K562 (cell line): ENCODE measurements at regions not wholly inside any gene's neighbourhood (a gene's known extent, or its start where the extent isn't known, plus 50 kb on each side); places are given as distances from the start of the nearest gene placed in this dataset.

Experiments used
- ATAC-seq: fragments of 200-7000 bp; cut with Tn5 transposase; 3 replicates; pipeline ENCODE4 v1.9.1; 2020; ENCODE audit warnings: moderate library complexity
- BruUV-seq: library from RNA; stranded (reverse); fragments of 400-500 nt; replicated peaks from 2 replicates; lab custom pipeline; 2021; lab: Mats Ljungman, UMichigan
- CTCF ChIA-PET: fragments of 300-600 bp; formaldehyde crosslinking; extraction: SDS; loops from one replicate; lab custom pipeline; 2021; ENCODE audit warnings: low intra/inter-chr PET ratio; lab: Yijun Ruan, JAX
- POLR2A ChIA-PET: fragments of 300-600, 350-650 bp; sonication (Branson Sonifier 250); formaldehyde crosslinking; extraction: SDS; loops from one replicate; lab custom pipeline; 2021; ENCODE audit warnings: antibody characterized with exemption, inconsistent platforms; lab: Yijun Ruan, JAX
- DNase-seq, 4 experiments: peaks; one replicate each; pipeline versions ENCODE4 v3.0.0 to v3.0.0-alpha.2; 2011 to 2018; ENCODE audit warnings: low spot score in 3 of 4, mixed read lengths in 3 of 4; ENCODE audit errors: extremely low read depth in 1 of 4
- FAIRE-seq: peaks from 2 replicates; lab custom pipeline; 2011; peaks lifted over from hg19 to GRCh38; lab: Jason Lieb, UNC
- H2AFZ ChIP-seq: 2 replicates; pipeline ENCODE4 v1.6.0; 2011; ENCODE audit warnings: low read depth, low read length, control low read depth, inconsistent platforms
- H3K27ac ChIP-seq: fragments of 200-600 bp; 3 replicates; pipeline ENCODE4 v1.8.0; 2011; ENCODE audit warnings: low read depth, mild to moderate bottlenecking, control low read depth, inconsistent platforms, low read length, moderate library complexity, mixed read lengths; ENCODE audit errors: extremely low read depth
- H3K27me3 ChIP-seq, 2 experiments: fragments of 300-600 bp in 1 of 2; 2 replicates in 1 of 2; 3 replicates in 1 of 2; pipeline versions ENCODE4 v1.6.0 to v1.8.0; 2011; ENCODE audit warnings: inconsistent platforms in 2 of 2, low read length in 2 of 2, mild to moderate bottlenecking in 1 of 2, mixed read lengths in 1 of 2, moderate library complexity in 1 of 2; ENCODE audit not compliant: control insufficient read depth in 2 of 2, insufficient read depth in 2 of 2
- H3K36me3 ChIP-seq: fragments of 300-600 bp; 3 replicates; pipeline ENCODE4 v1.8.0; 2011; ENCODE audit warnings: mild to moderate bottlenecking, low read length, inconsistent platforms; ENCODE audit not compliant: control insufficient read depth, insufficient read depth
- H3K4me1 ChIP-seq, 2 experiments: fragments of 200-600 bp in 1 of 2; replicated peaks in 1 of 2; 2 replicates in 1 of 2; 3 replicates in 1 of 2; pipeline versions ENCODE4 v1.5.1 to v1.8.0; 2011; ENCODE audit warnings: inconsistent platforms in 2 of 2, low read length in 2 of 2, mild to moderate bottlenecking in 1 of 2, mixed read lengths in 1 of 2, moderate library complexity in 1 of 2; ENCODE audit not compliant: control insufficient read depth in 2 of 2, insufficient read depth in 2 of 2
- H3K4me2 ChIP-seq: 2 replicates; pipeline ENCODE4 v1.6.1; 2011; ENCODE audit warnings: low read length, control low read depth, inconsistent platforms, mixed read lengths; ENCODE audit not compliant: insufficient read depth
- H3K4me3 ChIP-seq: fragments of 200-600 bp; sonication (generic), shearing (Covaris generic); 2 replicates; pipeline ENCODE4 v1.5.1; 2016; ENCODE audit warnings: control low read depth, inconsistent platforms
- H3K79me2 ChIP-seq: fragments of 200-600 bp; 3 replicates; pipeline ENCODE4 v1.8.0; 2011; ENCODE audit warnings: low read length, inconsistent platforms; ENCODE audit not compliant: control insufficient read depth, insufficient read depth
- H3K9ac ChIP-seq, 2 experiments: 2 replicates each; pipeline versions ENCODE4 v1.6.0 to v1.6.1; 2011; ENCODE audit warnings: low read depth in 2 of 2, low read length in 2 of 2, control low read depth in 1 of 2, inconsistent platforms in 1 of 2, mild to moderate bottlenecking in 1 of 2, mixed read lengths in 1 of 2; ENCODE audit not compliant: insufficient read depth in 1 of 2
- H3K9me1 ChIP-seq: one replicate; pipeline ENCODE4 v1.6.0; 2011; ENCODE audit warnings: inconsistent platforms, mild to moderate bottlenecking, low read length, moderate library complexity; ENCODE audit not compliant: control insufficient read depth, insufficient read depth
- H3K9me3 ChIP-seq: replicated peaks from 2 replicates; pipeline ENCODE4 v1.5.1; 2011; ENCODE audit warnings: low read depth, low read length, inconsistent platforms; ENCODE audit not compliant: control insufficient read depth, insufficient read depth
- H4K20me1 ChIP-seq: replicated peaks from 2 replicates; pipeline ENCODE4 v1.6.1; 2011; ENCODE audit warnings: low read length, inconsistent platforms, mixed read lengths; ENCODE audit not compliant: control insufficient read depth, insufficient read depth
- CTCF ChIP-seq, 3 experiments: IDR thresholded peaks in 2 of 3; conservative IDR thresholded peaks in 1 of 3; 2 replicates each; pipeline ENCODE4 v1.5.1; 2011 to 2012; ENCODE audit warnings: low read length in 3 of 3, mild to moderate bottlenecking in 3 of 3, control low read depth in 2 of 3, improper control_type of control experiment in 1 of 3, inconsistent platforms in 1 of 3, low read depth in 1 of 3, mixed read lengths in 1 of 3, moderate library complexity in 1 of 3; ENCODE audit not compliant: insufficient read depth in 2 of 3
- MEIS2 ChIP-seq: fragments of 450-650 bp; IDR thresholded peaks from 2 replicates; pipeline ENCODE4 v1.6.1; 2014; ENCODE audit warnings: mild to moderate bottlenecking; ENCODE audit not compliant: partially characterized antibody
- PKNOX1 ChIP-seq: fragments of 450-650 bp; IDR thresholded peaks from 2 replicates; pipeline ENCODE4 v1.6.1; 2016
- RNF219 ChIP-seq: fragments of 250-450 bp; sonication (Bioruptor Pico); IDR thresholded peaks from 2 replicates; pipeline ENCODE4 v1.5.0; 2022; ENCODE audit warnings: mild to moderate bottlenecking
- U2AF2 ChIP-seq: fragments of 200-400 bp; formaldehyde crosslinking; optimal IDR thresholded peaks from 2 replicates; pipeline ENCODE3; 2017; ENCODE audit warnings: low read depth, mild to moderate bottlenecking, low read length
- ZNF407 ChIP-seq: fragments of 450-650 bp; IDR thresholded peaks from 2 replicates; pipeline ENCODE4 v1.6.1; 2016; ENCODE audit warnings: low read depth
- WGBS: fragments of 100-300 bp; shearing (Covaris generic); methylation state at CpG from one replicate; pipeline ENCODE4 v1.1.6; 2016; ENCODE audit warnings: low coverage, mixed read lengths; ENCODE audit not compliant: insufficient coverage; ENCODE audit errors: missing lambda C conversion rate; 5-methylcytosine and 5-hydroxymethylcytosine counted together
- in situ Hi-C: fragments of 300-500 bp; cut with MboI; formaldehyde crosslinking; loops from 4 replicates; pipeline ENCODE4 v1.15.0; 2018; ENCODE audit warnings: inconsistent platforms, mixed read lengths
- intact Hi-C: fragments of 100-400 bp; cut with micrococcal nuclease; formaldehyde crosslinking; loops from 2 replicates; pipeline ENCODE4 v1.14.2; 2022

- Histone ChIP-seq H3K79me2 (no peaks in the 10 kb centered on the region), H3K27ac (no peak overlapping the region), H2AFZ (0 out of 2 replicates have a peak overlapping the region, but pooled peaks have one; percentile 51), H3K9me3 (no peaks in the 10 kb centered on the region), H4K20me1 (no peaks in the 10 kb centered on the region), H3K9me1 (no peaks in the 10 kb centered on the region), H3K4me2 (no peak overlapping the region), H3K4me3 (no peak overlapping the region), H3K9ac (no peak overlapping the region), H3K27me3 (peaks cover 26 to 59% of the 10 kb centered on the region in 2 experiments), H3K36me3 (no peaks in the 10 kb centered on the region), H3K4me1 (peaks cover 4 to 6% of the 10 kb centered on the region in 2 experiments; a peak in 3 of 5 replicates)
- BruUV-seq: no TSS peak
- ATAC-seq: peak; percentile 82
- WGBS: 4% methylated on average over 13 of the region's 13 CpGs
- peak in 2 of 4 experiments; percentile 32 to 33 for DNase-seq
- intact Hi-C loops (loop anchor here (5.0 to 10.0 kb wide), 3 partner anchors 97 to 265 kb away; no protein-coding TSS in a partner anchor), in situ Hi-C loops (no loop called here)
- peak; percentile 44 for FAIRE-seq
- POLR2A ChIA-PET: interaction anchor here (0.7 to 1.4 kb wide), 7 partner anchors 10 to 352 kb away, joined by 3 to 7 read pairs (median 4); no protein-coding TSS in a partner anchor
- CTCF ChIA-PET: interaction anchor here (1.4 kb wide), 1 partner anchor 261 kb away, joined by 9 read pairs; no protein-coding TSS in a partner anchor
- peak; percentile 31 to 52 (median 35); a peak in 4 of 6 replicates for TF ChIP-seq CTCF (IDR thresholded peaks at IDR 0.05 in 2 of 3, conservative IDR thresholded peaks at IDR 0.05 in 1 of 3; ENCODE audit: insufficient read depth in 2 of 3, low read depth in 1 of 3, low read length in 3 of 3)
- TF ChIP-seq U2AF2: no peak
- no peak for TF ChIP-seq ZNF407
- TF ChIP-seq PKNOX1: peak; percentile 83
- TF ChIP-seq RNF219 (CRISPR knock-in tag): no peak
- TF ChIP-seq MEIS2: peak; percentile 81
Observed at GRCh38 chr2:64311948-64312621, 141.9 kb upstream of the LGALSL start.
